Activated CD8-positive, alpha-beta memory T cell treated with anti-CD3 and anti-CD28 coated beads, Interleukin-2, amount 50 U/mL, for 48 hours (primary cell): ENCODE measurements at regions not wholly inside any gene's neighbourhood (a gene's known extent, or its start where the extent isn't known, plus 50 kb on each side); places are given as distances from the start of the nearest gene placed in this dataset.
"Not testable (repeated sequence)": the region's sequence is repeated elsewhere in the genome, so short reads cannot be mapped to it uniquely, and the experiment has no call there.

Source experiments
- DNase-seq: peaks from one replicate; pipeline ENCODE4 v3.0.0-alpha.2; 2020

DNA sequence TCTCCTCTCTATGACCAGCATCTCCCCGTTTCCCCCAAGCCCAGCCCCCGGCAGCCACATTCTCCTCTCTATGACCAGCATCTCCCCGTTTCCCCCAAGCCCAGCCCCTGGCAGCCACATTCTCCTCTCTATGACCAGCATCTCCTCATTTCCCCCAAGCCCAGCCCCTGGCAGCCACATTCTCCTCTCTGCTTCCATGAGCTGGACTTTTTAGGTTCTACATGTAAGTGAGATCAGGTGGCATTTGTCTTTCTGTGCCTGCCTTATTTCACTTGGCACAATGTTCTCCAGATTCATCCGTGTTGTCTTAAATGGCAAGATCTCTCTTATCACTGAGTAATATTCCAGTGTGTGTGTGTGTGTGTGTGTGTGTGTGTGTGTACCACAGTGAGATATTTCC lies 428.1 kb upstream of the B3GAT1 start:
- DNase-seq, result not testable (repeated sequence)

DNA sequence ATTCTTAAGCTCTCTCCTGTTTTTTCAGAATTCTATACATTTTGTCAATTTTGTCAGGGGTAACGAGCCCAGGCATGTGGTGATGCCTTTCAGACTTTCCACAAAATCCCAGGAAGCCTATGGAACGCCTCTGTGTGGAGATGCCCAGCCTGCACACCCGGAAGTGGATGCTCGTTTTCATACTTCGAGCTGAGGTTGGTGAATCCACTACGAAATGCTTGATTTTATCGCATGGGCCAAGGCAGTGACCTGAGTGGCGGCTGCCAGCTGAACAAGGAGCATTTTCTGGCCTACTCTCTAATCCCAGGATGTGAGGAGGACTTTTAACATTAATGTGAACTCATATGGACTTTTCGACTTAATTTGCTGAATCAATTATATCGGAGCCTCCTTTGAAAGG lies 426.7 kb upstream of the B3GAT1 start:
- DNase-seq, result no peak

DNA sequence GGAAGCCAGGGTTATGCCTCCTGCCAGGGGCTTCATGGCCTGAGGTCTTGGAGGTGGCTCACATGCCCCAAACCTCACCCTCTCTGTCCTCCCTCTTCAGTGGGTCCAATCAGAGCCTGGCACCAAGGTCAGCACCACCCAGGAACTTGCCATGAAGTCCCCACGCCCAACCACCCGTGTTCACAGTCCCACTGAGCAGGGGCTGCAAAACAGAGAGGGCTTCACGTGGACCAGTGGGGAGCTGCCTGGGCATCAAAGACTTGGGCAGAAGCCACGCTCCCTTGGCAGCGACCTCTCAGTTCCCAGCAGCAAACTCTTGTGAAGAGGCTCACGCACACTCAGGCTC lies 425.8 kb upstream of the B3GAT1 start:
- DNase-seq, result no peak

DNA sequence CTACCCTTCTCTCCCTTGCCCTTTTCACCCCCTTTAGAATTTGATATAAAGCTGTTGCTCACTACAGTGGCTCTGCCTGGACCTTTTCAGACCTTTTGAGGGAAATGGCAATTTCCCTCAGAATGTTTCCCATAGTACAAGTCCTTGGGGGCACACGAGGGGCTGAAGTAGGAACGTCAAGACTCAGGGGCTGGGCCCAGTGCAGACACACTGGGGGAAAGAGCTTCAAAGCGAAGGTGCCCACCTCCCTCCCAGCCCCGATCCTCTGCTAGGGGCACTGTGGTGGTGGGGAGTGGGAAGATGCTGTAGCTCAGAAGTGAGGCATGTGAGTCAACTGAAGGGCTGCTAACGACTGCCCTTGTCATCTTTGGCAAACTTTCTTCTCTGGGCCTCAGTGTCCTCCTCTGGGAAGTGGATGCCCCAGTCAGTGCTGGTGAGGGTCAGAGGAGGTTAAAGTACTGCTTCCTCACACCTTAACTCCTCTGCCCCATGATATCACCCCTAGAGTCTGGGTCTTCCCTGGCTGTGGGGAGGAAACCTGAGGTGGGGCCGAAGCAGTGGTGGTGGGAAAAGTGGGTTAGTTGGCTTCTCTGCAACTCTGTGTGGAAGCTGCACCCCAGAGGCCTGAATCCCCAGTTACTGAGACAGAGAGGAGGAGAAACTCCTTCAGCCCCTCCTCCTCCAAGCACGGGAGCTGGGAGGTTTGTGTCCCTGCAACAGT lies 425.3 kb upstream of the B3GAT1 start:
- no peak for DNase-seq

DNA sequence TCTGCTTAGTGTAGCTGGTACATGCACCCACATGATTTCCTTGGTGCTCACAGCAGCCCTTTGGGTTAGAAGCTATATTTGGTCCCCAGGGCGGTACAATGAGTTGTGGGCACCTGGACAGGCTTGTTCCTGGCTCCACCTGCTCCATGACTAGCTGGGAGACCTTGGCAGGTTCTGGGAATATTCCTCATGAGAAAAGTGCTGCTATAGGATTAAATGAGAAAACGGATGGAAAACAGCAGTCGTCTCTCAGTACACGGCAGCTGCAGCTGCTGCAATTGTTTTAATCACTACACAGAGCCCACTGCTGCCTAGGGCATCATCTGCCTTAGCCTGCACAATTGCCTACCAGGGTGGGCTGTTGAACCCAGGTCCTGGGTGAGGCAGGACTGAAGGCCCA lies 424.5 kb upstream of the B3GAT1 start:
- DNase-seq, result no peak

DNA sequence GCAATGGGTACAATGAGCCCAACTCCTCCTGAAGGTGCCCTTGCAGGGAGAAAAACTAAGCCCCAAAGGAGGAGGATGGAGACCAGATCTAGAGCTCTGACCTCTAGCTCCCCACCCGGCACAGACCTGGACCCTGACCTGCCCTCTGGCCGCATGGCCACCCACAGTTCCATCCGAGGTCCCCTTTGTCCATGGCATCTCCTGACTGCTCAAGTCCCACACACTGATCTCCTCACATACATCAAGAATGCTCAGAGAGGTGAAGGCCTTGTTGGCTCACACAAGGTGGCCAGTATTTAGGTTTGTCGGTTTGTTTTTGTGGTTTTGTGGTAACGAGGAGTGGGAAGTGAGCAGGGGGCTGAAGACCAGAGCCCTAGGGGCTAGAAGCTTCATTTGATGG lies 423.5 kb upstream of the B3GAT1 start:
- no peak for DNase-seq

DNA sequence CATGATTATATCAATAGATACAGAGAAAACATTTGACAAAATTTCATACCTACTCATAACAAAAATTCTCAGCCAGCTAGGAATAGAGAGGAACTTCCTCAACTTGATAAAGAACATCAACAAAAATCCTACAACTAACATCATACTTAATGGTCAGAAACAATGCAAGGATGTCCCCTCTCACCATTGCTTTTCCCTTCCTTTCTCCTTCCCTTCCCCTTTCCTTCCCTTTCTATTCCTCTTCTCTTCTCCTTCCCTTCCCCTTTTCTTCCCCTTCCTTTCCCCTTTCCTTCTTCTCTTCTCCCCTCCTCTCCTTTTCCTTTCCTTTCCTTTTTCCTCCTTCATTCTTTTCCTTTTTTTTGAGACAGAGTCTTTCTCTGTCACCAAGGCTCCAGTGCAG lies 418.3 kb upstream of the B3GAT1 start:
- no peak for DNase-seq

DNA sequence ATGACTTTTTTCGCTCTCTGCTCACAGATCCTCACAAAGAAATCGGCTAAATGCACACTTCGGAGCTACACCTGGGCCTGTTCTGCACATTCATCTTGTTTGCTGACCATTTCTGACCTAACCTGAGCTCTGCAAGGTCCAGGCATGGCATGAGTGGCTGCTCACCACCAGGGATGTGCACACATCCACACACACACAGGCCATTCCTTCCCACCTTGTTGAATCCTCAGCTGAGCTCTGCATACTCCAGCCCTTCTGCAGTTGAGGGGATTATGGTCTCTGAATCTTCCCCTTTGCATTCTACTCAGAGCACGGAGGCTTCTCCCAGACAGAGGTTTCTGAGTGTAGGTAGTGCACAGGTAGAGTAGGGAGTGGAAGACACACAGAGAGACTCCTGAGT lies 411.9 kb upstream of the B3GAT1 start:
- DNase-seq, result no peak

DNA sequence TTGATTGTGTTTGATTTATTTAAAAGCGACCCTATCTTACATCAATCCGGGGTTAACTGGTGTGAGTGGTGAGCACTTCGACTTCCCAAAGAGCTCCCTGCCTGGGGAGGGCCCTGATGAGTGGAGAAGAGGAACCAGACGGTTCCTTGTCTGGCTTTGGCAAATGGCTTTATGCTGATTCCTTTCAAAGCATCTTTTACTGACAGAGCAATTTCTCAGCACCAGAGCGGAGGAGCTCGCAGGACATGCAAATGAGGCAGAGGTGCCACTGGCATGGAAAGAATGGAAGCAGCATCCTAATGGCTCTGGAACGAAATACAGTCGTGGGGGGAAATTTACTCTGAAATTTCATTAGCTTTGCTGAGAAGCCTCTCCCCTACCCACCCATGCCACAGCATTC lies 410.9 kb upstream of the B3GAT1 start:
- DNase-seq, result no peak

DNA sequence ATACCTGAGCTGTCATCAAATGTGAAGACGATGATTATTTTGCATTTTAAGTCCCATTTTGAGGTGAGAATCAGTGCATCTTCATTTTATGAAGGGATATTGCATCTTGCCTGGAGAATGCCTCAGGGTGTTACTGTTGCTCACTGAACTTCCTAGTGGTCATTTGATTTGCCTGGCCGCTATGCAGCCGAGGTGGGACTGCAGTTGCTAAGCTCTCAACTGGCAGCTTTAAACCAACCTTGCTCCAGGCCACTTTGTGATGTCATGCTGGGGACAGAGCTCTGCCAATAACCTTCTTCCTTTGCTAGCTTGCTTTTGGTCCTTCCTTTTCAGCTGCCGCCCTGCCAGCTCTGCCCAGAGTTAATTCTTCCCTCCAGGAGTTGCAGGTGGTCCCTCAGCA lies 409.4 kb upstream of the B3GAT1 start:
- DNase-seq, result no peak

DNA sequence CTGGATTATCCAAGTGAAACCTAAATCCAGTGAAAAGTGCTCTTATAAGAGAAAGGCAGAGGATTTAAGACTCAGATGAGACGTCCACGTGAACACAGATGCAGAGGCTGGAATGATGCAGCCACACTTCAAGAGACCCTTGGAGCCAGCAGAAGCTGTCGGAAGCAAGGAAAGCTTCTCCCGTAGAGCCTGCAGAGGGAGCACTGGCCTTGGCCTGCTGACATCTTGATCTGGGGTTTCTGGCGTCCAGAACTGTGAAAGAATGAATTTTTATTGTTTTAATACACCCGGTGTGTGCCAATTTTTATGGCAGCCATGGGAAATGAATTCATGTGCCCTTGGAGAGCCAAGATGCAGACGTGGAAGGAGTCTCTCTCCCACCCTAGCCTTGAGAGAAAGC lies 407.0 kb upstream of the B3GAT1 start:
- DNase-seq, result no peak

DNA sequence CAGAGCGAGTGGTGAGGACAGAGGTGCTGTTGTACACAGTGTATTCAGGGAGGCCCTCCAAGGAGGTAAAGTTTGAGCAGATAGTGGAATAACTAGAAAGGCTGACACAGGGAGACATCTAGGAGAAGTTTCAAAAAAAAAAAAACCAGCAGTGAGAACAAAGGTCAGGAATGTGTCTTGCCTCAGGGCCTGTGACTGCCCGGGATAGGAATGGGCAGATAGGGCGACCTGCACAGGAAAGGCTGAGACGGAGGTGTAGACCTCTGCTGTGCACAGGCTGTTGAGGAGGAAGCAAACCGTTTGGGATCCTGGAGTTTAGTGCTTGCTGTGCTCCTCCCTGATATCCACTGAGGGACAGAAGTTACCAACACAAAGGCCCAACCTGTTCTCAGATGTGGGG lies 406.5 kb upstream of the B3GAT1 start:
- DNase-seq, result no peak

DNA sequence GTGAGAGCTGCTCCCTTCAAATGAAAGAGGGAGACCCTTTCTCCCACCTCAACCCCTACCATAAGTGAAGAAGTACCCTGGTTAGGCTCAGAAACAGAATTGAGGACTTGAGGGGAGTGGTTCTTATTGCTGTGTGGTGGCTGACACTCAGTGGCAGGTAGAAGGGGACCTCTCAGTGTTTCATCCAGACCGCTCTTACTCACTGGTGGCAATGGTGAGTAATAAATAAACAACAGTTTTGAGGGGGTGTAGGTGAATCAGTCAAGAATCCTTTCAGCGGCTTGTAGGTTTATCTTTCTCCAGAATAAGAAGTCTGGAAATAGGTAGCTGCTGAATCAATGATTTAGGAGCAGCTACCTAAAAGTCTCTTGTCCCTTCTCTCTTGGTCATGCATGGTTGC lies 403.4 kb upstream of the B3GAT1 start:
- DNase-seq, result no peak

DNA sequence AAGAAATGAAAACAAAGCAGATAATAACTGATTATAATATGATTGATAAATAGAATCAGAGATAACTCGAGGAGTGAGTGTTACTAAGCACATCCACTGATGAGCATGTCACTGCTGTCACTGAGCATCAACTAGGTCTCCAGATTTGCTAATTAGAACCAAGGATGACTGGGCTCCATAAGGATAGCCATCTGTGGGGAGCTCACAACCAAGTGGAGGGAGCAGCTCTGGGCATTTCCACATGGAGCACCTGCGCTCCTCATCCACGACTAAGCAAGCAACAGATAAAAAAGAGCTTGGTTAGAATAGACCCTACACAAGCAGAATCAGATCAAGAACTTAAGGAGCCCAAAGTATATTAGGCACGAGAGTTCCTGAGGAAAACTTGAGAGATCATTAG lies 396.0 kb upstream of the B3GAT1 start:
- DNase-seq, result no peak

DNA sequence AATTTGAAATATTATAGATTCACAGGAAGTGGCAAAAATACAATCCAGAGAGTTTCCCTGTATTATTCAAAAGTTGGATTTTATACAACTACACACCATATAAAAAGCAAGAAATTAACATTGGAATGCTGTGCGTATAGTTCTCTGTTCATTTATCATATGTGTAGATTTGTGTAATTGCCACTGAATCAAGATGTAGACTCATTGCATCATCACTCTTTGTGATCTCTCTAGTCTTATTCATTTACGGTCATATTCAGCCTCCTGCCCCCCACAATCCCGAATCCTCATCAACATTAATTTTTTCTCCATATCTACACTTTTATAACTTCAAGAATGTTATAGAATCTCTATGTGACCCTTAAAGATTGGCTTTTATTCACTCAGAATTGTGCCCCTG lies 390.6 kb upstream of the B3GAT1 start:
- no peak for DNase-seq

DNA sequence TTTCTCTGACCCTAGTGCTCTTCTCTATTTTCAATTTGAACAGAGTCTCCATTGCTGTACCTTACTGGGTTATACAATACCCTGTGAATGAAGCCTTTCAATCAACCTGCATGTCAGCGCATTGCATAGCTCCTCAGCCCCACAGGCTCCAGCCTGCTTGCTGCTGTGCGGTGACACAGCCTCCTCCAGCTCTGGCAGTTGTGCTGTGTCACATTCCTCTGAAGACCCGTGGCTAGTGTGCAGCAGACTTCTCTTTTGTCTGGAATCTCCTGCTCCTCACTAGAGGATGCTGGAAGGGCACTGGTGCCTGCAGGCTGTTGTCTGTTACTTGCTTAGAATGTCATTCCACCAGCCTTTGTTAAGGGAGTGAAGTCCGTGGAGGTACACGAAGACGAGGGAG lies 390.1 kb upstream of the B3GAT1 start:
- no peak for DNase-seq

DNA sequence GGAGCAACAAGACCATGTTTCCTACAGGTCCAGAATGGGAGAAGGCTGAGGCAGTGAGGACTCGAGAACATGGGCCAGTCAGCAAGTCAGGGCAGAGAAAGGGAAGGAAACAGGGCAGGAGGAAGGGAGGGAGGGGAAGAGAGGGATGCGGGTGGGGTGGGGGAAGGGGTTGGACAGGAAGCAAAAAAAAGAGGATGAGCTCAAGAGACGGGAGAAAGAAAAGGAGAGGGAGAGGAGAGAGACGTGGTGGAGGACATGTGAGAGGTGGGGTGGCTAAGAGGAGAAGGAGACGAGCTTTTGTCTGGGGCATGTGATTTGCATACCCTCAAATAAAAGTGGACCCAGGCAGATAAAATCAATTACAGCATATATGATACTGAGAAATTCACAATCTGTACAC lies 389.5 kb upstream of the B3GAT1 start:
- no peak for DNase-seq

DNA sequence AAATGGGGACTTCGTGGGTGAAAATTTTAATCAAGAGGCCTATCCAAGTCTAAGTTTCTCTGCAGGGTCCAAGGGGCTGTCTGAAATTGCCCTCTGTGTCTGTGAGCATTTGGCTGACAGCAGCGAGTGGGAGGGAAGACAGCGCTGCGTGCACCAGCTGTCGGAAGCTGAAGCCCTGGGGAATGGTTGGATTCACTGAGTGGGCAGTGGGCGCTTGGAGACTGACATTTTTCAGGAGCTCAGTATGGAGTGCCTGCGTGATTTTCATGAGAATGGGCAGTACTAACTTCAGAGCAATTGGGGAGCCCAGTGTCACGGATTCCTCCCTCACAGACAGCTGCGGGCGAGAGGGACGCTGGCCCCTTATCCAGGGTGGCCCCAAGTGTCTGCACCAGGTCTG lies 388.8 kb upstream of the B3GAT1 start:
- no peak for DNase-seq

DNA sequence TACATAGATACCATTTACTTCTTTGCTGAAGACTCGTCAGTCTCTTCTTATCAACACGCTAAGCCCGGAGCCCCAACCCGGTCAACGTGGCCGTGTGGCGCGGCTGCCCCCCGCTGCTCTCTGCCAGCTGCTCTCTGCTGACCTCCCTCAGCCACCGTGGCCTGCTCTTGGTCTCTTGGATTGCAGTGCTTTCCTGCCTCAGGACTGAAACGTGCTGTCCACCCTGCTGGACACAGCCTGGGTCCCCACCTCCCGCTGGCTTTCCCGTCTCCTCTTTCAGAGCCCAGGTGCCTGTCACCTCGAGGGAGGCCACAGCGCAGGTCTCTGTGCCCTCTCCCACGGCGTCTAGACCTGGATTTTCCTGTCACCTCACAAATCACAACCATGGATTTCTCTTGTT lies 388.1 kb upstream of the B3GAT1 start:
- no peak for DNase-seq

DNA sequence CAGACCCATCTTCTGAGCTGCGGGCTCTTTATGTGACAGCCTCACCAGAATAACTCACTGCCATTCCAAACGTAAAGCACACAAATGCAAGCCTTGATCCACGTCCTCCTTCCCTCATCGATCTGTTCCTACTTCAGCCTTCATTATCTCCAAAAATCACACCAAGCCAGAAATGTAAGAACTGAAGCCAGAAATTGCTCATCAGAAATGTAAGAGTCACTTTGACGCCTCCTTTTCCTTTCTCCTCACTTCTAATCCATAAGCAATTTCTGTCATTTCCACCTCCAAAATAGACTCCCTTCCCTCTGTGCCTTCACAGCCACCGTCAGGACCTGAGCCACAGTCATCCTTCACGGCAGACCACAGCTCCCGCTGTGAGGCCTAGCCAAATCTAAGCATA lies 387.3 kb upstream of the B3GAT1 start:
- no peak for DNase-seq

DNA sequence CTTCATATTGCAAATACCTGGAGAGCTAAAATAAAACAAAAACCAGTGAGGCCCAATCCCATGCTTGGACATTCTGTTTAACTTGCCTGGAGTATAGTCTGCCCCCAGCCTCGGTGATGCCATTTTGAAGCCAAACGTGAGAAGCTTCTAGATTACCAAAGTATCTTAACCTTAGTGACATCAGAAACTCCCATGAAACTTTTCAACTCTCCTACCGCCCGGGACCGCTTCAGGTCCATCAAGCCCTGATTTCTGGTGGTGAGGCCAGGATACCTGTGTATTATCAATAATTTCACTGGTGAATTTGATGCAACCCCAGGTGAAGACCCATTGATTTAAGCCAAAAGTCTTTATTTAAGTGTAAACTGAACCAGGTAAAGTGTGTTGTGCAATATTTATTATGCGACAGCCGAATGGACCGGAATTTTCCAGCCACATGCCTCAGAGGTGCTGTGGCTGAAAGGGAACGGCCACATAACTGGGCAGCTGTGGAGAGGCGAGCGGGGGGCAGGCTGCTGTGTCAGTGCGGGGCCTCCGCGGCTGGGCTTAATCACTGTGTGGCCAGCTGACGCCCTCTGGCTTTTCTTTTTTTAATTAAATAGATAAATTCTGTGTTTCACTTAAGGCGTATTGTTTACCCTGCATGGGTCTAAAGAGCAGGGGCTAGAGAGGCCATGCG lies 385.5 kb upstream of the B3GAT1 start:
- DNase-seq, result no peak

DNA sequence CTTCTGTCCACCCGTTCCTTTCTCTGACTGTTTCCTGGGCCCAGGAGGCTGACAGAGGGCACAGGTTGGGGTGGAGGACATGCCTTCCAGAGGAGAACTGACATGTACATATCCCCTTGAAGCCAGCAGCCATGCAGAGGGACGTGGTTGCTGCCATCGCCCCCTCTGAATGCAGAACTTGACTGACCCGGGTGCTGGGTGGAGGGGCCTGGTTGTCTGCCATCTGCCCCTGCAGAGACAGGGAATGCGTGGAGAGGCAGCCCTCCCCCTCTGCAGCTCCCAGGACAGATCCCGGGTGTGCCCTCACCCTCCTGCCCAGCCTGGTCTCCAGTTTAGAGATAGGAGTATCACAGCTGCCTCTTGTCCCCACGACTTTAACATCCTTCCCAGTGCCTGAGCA lies 383.0 kb upstream of the B3GAT1 start:
- no peak for DNase-seq

DNA sequence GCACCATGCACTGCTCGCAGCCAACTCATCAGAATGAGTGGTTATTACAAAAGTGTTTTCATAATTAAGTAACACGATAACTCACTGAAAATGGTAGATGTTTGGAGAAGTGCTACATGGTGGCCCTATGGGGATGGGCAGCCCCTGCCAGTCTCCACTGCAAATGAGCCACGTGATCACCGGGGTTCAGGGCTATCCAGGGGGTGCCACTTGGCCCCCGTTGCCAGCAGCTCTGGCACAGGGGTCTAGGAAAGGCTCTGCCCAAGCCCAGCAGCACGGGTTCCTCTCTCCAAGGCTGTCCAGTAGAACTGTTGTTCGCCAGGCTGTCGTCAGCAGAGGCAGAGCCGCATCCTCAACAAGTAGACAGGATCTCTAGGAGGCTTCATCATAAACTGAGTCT lies 382.1 kb upstream of the B3GAT1 start:
- DNase-seq, result no peak

DNA sequence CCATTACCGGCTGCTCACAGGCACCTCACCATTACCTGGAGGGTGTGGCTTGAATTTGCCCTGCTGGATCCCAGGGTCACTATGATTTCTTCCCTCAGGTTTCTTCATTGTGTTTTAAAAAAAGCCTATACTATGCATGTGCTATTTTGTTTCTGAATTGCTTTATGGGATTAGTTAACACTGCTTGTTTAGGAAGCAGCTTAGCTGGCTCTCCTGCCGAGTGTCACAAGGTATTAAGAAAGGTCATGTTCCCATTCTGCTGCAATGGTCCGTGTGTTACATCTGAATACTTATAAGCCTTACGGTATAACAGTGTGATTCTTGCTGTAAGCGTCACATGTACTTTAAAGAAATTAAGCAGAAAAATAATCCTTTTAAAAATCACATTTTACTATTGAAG lies 380.6 kb upstream of the B3GAT1 start:
- no peak for DNase-seq

DNA sequence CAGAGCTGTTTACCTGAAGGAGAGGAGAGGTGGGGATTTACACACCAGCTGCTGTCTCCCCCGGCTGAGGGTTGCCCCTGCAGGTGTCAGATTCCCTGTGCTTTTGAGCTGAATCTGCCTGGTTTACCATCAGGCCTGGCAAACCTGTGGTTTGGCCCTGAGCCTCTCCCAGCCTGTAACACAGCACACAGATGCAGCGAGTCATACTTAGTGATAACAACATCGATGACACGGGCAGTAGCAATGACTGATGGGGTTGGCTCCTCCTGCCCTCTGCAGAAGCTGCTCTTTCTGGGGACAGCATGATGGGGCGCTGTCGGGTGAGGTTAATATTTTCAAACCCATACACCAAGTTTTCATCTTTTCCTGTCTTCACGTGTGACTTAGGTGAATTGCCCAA lies 380.0 kb upstream of the B3GAT1 start:
- DNase-seq, result no peak
